Kidney tubule cell (primary cell): ENCODE measurements at regions not wholly inside any gene's neighbourhood (a gene's known extent, or its start where the extent isn't known, plus 50 kb on each side); places are given as distances from the start of the nearest gene placed in this dataset.

Source experiments
- DNase-seq: peaks from one replicate; pipeline ENCODE4 v3.0.0-alpha.2; 2018; ENCODE audit warnings: low spot score

GRCh38 chr3:193803288-193803687 is 210.3 kb downstream of the OPA1 start:
- no peak for DNase-seq

DNA sequence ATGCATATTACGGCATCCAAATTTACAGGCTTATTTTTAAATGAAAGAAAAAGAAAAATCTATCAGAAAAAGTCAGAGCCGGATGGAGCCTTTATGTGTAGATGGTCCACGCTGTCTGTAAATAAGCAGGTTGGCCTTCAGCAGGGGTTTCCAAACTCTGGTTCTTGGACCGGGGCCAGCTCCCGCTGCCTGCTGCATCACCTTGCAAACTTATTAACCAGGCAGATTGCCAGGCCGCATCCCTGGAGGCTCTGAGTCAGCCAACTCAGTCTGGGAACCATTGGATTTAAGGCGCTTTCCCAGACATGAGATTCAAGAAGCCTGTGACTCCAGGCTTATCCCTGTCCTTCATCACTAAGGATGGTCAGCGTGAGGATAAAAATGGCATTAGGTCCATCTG is 212.4 kb downstream of the OPA1 start:
- peak; percentile 97 for DNase-seq

GRCh38 chr3:193808317-193808716 is 215.3 kb downstream of the OPA1 start:
- no peak for DNase-seq

DNA sequence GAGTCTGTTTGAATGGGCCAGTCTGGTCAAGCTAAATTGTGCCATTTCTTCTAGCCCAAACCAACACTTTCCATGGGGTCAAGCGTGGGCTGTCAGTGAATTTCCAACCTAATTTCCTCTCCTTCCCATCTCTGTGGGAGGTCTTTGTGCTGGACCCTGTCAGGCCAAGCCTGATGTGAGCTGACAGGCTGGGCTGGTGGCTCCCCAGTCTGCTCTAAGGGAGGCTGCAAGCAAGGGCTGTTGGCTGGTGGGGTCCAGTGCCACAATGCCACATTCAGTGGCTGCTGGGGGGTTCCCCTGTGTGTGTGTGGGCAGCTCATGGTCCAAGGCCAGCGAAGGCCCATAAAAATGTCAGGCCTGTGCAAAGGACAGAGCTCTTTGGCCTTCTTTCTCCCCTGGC is 216.1 kb downstream of the OPA1 start:
- no peak for DNase-seq

DNA sequence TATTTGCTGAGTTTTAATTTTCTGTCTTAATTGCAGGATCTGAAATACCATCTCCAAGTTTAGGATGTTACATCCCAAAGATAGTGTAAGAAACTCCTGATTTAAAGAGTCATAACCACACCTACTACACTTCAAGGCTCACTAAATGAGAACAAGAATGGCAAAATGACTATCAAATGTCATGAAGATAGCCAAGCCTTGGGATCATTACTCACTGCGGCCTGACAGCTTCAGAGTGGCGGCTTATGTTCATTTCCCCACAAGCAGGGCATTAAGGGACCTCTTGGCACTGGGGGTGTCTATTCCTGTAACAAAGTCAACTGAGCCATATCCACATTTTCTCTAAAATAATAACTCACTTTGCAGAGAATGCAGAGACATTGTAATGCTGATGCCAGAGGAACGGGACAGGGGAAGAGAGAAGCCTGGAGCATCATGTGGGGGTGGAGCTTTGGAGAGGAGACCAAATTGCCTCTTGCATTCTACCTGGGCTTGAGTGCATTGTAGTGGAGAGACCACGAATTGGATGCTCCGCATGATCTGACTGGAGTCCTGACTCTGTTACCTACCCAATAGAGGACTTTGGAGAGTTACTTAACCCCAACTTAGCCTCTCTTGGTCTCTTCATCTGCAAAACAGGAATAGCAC is 219.2 kb downstream of the OPA1 start:
- no peak for DNase-seq

GRCh38 chr3:193812791-193813500 is 219.9 kb downstream of the OPA1 start:
- no peak for DNase-seq

DNA sequence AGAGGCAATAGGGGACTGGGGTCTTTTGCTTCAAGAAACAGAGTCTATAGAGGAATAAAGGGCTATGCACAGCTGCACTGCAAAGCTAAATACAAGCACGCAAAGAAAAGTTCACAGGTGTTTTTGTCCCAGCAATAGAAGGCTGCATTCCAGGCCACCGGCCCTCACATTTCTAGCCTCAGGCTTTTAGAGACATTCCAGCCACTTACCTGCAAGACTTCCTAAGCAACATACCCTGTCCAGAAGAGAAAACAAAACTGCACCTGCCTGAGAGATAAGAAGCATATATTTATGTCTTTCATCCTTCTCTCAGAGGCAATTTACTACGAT is 220.5 kb downstream of the OPA1 start:
- no peak for DNase-seq

GRCh38 chr3:193814166-193814892 is 221.3 kb downstream of the OPA1 start:
- DNase-seq: no peak

GRCh38 chr3:193815246-193816027 is 222.4 kb downstream of the OPA1 start:
- no peak for DNase-seq

DNA sequence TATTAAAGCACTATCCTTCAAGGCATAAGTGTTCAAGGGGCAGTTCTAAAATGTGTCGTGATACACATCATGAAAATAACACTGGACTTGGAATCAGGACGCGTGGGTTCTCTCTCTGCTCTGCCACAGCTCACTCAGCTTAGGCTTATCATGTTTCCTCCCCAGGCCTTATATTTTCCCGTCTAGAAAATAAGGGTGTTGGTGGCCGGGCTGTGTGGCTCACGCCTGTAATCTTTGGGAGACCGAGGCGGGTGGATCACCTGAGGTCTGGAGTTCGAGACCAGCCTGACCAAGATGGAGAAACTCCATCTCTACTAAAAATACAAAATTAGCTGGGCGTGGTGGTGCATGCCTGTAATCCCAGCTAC is 223.0 kb downstream of the OPA1 start:
- DNase-seq: no peak

GRCh38 chr3:193816656-193817311 is 223.8 kb downstream of the OPA1 start:
- peak; percentile 22 for DNase-seq

DNA sequence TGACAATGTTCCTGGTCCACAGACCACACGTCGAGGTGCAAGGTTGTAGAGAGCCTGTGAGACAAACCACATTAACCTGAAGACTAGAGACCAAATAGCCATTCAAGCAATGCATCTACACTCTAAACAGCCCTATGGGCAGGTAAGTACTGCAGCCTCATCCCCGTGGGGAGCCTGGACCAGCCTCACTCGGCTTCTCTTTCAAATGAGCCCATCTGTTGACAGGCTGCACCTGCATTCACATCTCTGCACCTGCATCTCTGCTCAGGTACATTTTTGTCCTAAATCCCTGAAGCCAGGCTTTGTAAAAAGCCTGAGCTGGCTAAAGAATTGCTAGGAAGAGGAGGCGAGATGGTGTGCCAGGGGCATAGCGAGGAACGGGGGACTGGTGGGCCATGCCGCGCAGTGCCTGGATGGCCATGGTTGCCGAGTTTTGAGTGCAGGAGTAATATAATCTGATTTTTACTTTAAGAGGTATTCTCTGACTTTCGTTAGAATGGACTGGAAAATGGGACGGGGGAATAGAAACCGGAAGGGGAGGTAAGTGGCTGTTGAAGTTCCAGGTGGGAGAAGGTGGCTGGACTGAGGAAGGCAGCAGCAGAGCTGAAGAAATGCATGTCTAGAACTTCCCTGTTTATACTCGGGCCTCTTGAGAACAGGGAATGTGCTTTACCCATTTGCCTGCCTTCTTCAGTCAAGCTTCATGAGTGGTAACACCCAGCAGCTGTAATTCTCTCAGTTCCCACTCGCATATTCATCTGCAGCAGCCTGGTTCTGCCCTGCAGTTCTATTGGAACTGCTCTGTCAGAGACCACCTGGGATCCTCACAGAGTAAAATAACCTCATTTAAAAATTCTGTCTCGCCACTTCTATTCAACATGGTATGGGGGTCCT is 226.4 kb downstream of the OPA1 start:
- DNase-seq: no peak

- no peak for DNase-seq
Observed at GRCh38 chr3:193821151-193821668, 228.2 kb downstream of the OPA1 start.

- no peak for DNase-seq
Observed at GRCh38 chr3:193822492-193823212, 229.6 kb downstream of the OPA1 start.

DNA sequence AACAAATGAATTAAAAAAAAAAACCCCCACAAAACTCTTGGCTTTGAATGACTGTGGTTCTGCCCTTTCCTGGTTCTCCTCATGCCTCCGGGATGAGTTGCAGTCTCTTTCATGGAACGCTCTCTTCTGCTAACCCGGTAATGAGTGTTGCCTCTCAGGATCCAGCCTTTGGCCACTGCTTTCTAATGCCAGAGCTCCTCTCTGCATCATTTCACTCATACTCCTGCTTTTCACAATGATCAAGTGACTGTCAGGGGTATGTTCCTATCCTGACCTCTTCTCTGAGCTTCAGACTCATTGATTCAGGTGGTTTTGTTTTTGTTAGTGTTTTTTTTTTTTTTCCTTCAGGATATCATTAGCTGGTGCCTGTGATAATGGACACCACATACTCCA is 230.2 kb downstream of the OPA1 start:
- peak; percentile 46 for DNase-seq

GRCh38 chr3:193824365-193824764 is 231.4 kb downstream of the OPA1 start:
- DNase-seq: no peak

DNA sequence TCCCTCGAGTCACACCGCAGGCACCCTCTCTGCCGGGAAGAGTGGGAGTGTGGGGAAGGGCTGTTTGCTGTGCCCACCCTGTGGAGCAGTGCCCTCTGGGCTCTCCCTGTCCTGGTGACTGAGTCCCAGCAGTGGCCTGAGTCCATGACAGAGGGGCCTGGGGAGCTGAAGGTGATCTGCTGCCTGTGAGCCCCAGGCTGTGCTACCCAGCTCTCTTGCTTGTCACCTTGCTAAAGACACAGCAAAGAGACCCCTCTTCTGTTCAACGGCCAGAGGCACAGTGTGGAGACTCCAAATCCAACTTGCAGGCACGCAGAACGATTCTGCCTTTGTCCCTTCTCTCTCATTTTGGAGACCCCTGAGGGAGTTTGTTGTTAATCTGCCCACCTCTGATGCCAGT is 232.6 kb downstream of the OPA1 start:
- no peak for DNase-seq

DNA sequence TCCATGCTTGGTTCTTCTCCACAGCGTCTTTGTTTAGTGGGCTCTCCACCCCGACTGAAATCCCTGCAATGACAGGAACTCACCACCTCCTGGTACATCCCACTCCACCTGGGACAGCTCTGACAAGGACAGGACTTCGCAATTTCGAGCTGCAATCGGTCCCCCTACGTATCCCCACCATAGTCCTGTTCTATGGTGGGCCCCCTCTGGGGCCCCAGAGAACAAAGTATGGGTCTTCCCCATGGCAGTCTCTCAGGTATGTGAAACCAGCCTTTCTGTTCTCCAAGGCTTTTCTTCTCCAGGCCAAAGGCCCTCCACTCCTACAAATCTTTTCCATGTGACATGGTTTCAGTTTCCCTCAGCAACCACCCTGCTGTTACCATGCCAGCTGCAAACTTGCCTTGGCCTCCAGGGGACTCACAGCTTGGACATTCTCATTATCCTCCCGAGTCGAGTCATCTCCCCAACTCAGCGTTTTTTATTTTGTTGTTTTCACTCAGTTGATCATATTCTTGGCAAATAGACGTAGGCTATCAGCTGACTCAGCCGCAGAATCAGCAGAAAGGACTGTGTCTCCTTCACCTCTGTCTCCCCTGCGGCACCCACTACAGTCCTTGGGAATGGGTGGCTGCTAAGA is 233.3 kb downstream of the OPA1 start:
- DNase-seq: peak; percentile 90

- DNase-seq: no peak
Observed at GRCh38 chr3:193827040-193827669, 234.1 kb downstream of the OPA1 start.
